ENCODE measurements at regions not wholly inside any gene's neighbourhood (a gene's known extent, or its start where the extent isn't known, plus 50 kb on each side); places are given as distances from the start of the nearest gene placed in this dataset.

GRCh38 chr18:51478908-51479307 lies 281.4 kb upstream of the MEX3C start:
- Histone ChIP-seq H2AFZ (ENCODE audit: low read length) (no peak overlapping the region), H4K20me1 (ENCODE audit: control insufficient read depth, insufficient read depth, insufficient read length) (no peaks in the 10 kb centered on the region), H2BK12ac (ENCODE audit: insufficient read length, low read depth, low read length) (no peak overlapping the region), H4K91ac (ENCODE audit: insufficient read length, low read depth, low read length) (no peak overlapping the region), H3K18ac (ENCODE audit: insufficient read length, low read depth, low read length) (no peak overlapping the region), H2BK5ac (ENCODE audit: insufficient read length, low read length) (no peak overlapping the region), H2AK5ac (ENCODE audit: insufficient read length, low read length) (no peak overlapping the region), H3K23ac (ENCODE audit: insufficient read length, low read depth, low read length) (no peak overlapping the region), H3K27me3 (ENCODE audit: insufficient read depth, low read length) (no peaks in the 10 kb centered on the region), H3K9me3 (ENCODE audit: control insufficient read depth, low read depth, low read length) (no peaks in the 10 kb centered on the region), H3K4ac (ENCODE audit: low read depth, low read length) (no peak overlapping the region), H4K5ac (ENCODE audit: insufficient read length, low read depth, low read length) (no peak overlapping the region), H3K4me1 (ENCODE audit: insufficient read depth, low read length) (peaks cover 2% of the 10 kb centered on the region; the same call in 1 of the 2 replicates), H3K79me2 (ENCODE audit: insufficient read depth, low read length) (no peaks in the 10 kb centered on the region), H2BK120ac (ENCODE audit: low read depth, low read length, poor library complexity, severe bottlenecking) (no peak overlapping the region), H2BK20ac (ENCODE audit: low read depth, low read length, poor library complexity, severe bottlenecking) (no peak overlapping the region), H3K56ac (ENCODE audit: insufficient read length, low read depth, low read length) (no peak overlapping the region), H4K8ac (replicated peaks; ENCODE audit: insufficient read length, low read depth, low read length) (no peak overlapping the region), H3K79me1 (ENCODE audit: insufficient read depth, low read depth, low read length, poor library complexity, severe bottlenecking) (no peaks in the 10 kb centered on the region), H3K14ac (ENCODE audit: insufficient read depth, low read length) (no peak overlapping the region), H2BK15ac (ENCODE audit: low read depth, low read length) (no peak overlapping the region), H3K23me2 (ENCODE audit: insufficient read length, low read depth, low read length, poor library complexity, severe bottlenecking) (no peaks in the 10 kb centered on the region), H3K4me2 (ENCODE audit: insufficient read depth, insufficient read length, low read length) (no peak overlapping the region), H3K27ac (ENCODE audit: insufficient read length, low read depth, low read length) (no peak overlapping the region), H3K9ac (ENCODE audit: extremely low read depth, insufficient read length, low read length) (no peak overlapping the region), H3T11ph (ENCODE audit: low read length) (no peak overlapping the region)
- peaks cover 2 to 3% of the 10 kb centered on the region in 2 experiments; a peak in 3 of 5 replicates for H3K9me3 Mint-ChIP-seq
- H3K4me3 Mint-ChIP-seq: no peak overlapping the region
- peaks cover 11 to 15% of the 10 kb centered on the region in 2 experiments for H3K4me1 Mint-ChIP-seq
- no peak for TF ChIP-seq CTCF (conservative IDR thresholded peaks at IDR 0.05)
- H3K27me3 Mint-ChIP-seq (ENCODE audit: low read depth): no peaks in the 10 kb centered on the region
- no peak overlapping the region; a peak in 1 of 7 replicates for H3K27ac Mint-ChIP-seq
- peaks cover 0 to 2% (median 0%) of the 10 kb centered on the region in 3 experiments; a peak in 3 of 7 replicates for H3K36me3 Mint-ChIP-seq (ENCODE audit: insufficient read depth in 1 of 3, low read depth in 3 of 3)
- no peak for DNase-seq
- WGBS (ENCODE audit: extremely low coverage, insufficient read length, low lambda C conversion rate): no CpG with 5 or more reads among the region's 6 CpGs
